ENCODE measurements at regions not wholly inside any gene's neighbourhood (a gene's known extent, or its start where the extent isn't known, plus 50 kb on each side); places are given as distances from the start of the nearest gene placed in this dataset.

- TF ChIP-seq PATZ1 (CRISPR knock-in tag; IDR thresholded peaks at IDR 0.05; ENCODE audit: borderline replicate concordance) = no peak
- no peak for TF ChIP-seq ZFP30 (CRISPR knock-in tag; IDR thresholded peaks at IDR 0.05)
- no peak for TF ChIP-seq PPARA (CRISPR knock-in tag; IDR thresholded peaks at IDR 0.05; ENCODE audit: borderline replicate concordance)
- no peak for TF ChIP-seq CREB5 (CRISPR knock-in tag; IDR thresholded peaks at IDR 0.05; ENCODE audit: low read depth)
- TF ChIP-seq TCF4 (CRISPR knock-in tag; IDR thresholded peaks at IDR 0.05; ENCODE audit: borderline replicate concordance) = no peak
- no peak for TF ChIP-seq OSR1 (CRISPR knock-in tag; IDR thresholded peaks at IDR 0.05)
- no peak for TF ChIP-seq RARB (CRISPR knock-in tag; IDR thresholded peaks at IDR 0.05)
- no peak for TF ChIP-seq CSDC2 (CRISPR knock-in tag; IDR thresholded peaks at IDR 0.05)
- TF ChIP-seq ZFP3 (CRISPR knock-in tag; IDR thresholded peaks at IDR 0.05) = no peak
- no peak for TF ChIP-seq SNAI2 (CRISPR knock-in tag; IDR thresholded peaks at IDR 0.05)
Measured at GRCh38 chr22:49015993-49016908, 811.4 kb downstream of the BRD1 start.

Measured in SK-N-SH treated with all-trans-retinoic acid at 6 μM for 48 hours (cell line).